HUES48 (cell line): ENCODE measurements at regions not wholly inside any gene's neighbourhood (a gene's known extent, or its start where the extent isn't known, plus 50 kb on each side); places are given as distances from the start of the nearest gene placed in this dataset.

Experiments
- H3K27ac ChIP-seq: one replicate; pipeline ENCODE4 v1.7.0; 2013; ENCODE audit warnings: low read depth, low read length, inconsistent platforms
- H3K27me3 ChIP-seq: 2 replicates; pipeline ENCODE4 v1.6.1; 2013; ENCODE audit warnings: mild to moderate bottlenecking, low read length; ENCODE audit not compliant: control insufficient read depth, insufficient read depth
- H3K36me3 ChIP-seq: 2 replicates; pipeline ENCODE4 v1.6.1; 2013; ENCODE audit warnings: low read length; ENCODE audit not compliant: control insufficient read depth, insufficient read depth
- H3K4me1 ChIP-seq: 2 replicates; pipeline ENCODE4 v1.6.1; 2013; ENCODE audit warnings: mild to moderate bottlenecking, low read length; ENCODE audit not compliant: control insufficient read depth, insufficient read depth
- H3K4me3 ChIP-seq: 2 replicates; pipeline ENCODE4 v1.5.1; 2013; ENCODE audit warnings: mild to moderate bottlenecking, low read depth, low read length
- H3K9ac ChIP-seq: 2 replicates; pipeline ENCODE4 v1.6.1; 2013; ENCODE audit warnings: mild to moderate bottlenecking, low read depth, low read length, moderate library complexity
- H3K9me3 ChIP-seq: 2 replicates; pipeline ENCODE4 v1.6.1; 2013; ENCODE audit warnings: low read length; ENCODE audit not compliant: control insufficient read depth, insufficient read depth

DNA sequence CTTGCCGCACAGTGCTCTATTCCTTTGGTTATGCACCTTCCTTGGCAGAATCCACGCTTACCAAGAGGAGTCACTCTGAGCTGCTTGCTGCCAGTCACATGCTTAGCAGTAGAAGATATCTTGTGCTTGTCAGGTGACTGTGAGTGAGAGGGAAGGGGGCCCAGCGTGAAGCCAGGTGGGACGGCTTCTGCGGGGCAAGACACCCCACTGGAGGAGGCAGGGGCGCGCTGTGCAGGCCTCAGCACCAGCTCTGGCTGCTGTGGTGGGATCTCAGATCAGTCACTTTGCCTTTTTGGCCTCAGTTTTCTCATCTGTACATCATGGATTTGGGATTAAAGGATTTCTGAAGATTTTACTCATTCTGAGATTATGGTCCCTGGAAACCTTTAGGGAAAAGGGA is 63.9 kb upstream of the B3GAT1 start:
- Histone ChIP-seq H3K36me3 (no peaks in the 10 kb centered on the region), H3K4me1 (peaks cover 20% of the 10 kb centered on the region), H3K27me3 (no peaks in the 10 kb centered on the region; the same call in 1 of the 2 replicates), H3K9ac (no peak overlapping the region), H3K9me3 (no peaks in the 10 kb centered on the region), H3K27ac (no peak overlapping the region), H3K4me3 (no peak overlapping the region)

DNA sequence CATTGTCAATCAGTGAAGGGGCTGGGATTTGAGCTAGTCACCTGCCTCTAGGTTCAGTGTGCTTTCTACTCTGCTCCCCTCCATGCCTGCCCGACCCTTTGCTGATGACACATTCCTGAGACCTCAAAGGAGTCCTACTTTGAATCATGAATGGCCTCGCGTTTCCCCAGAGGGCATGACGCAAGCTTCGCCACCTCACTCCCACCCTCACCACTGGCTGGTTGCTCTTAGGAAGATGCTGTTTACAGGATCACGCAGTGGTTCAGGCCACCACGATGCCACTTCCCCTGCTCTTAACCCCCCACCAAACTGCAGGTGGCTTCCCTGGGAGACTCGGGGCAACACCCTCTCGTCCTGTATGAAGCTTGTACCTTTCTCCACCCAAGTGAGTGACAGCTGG is 62.9 kb upstream of the B3GAT1 start:
- Histone ChIP-seq H3K4me1 (peaks cover 20% of the 10 kb centered on the region), H3K9ac (no peak overlapping the region), H3K4me3 (no peak overlapping the region), H3K9me3 (no peaks in the 10 kb centered on the region), H3K27ac (no peak overlapping the region), H3K27me3 (no peaks in the 10 kb centered on the region; the same call in 1 of the 2 replicates), H3K36me3 (no peaks in the 10 kb centered on the region)

DNA sequence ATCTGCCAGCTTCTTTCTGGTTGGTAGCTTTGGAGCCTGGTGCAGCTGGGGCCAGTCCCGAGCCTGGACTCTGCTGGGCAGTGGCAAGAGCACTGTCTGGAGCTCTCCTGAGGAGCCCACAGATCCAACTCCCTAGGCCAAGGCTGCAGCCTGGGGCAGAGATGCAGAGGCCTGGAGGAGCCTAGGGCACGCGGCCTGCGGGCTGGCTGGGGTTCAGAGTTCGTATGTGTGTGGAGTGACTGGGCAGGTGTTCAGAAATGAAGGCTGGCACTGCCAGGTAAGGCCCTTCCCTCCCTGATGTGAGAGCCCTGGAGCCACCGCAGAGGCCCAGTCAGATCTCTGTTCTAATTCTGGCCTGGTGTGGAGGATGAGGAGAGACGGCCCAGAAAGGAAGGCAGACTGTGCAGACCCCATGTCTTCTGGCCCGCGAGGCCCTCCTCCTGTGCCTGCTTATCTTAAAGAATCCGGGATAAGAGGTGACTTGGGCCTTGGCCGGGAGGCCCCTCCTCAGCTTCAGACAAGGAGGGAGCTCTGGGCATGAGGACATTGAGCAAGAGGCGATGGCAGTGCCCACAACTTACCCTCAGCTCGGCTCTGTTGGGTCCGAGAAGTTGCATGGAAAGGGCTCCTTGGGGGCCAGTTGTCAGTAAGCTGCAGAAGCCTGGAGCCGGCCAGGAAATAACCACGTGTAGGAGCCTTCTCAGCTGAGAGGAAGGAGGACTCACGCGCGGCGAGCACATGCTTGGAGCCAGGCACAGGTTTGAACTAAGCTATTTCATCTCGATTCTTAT is 62.2 kb upstream of the B3GAT1 start:
- Histone ChIP-seq H3K36me3 (no peaks in the 10 kb centered on the region), H3K27ac (no peak overlapping the region), H3K9me3 (no peaks in the 10 kb centered on the region), H3K9ac (no peak overlapping the region), H3K4me1 (peaks cover 20% of the 10 kb centered on the region), H3K4me3 (no peak overlapping the region), H3K27me3 (no peaks in the 10 kb centered on the region; the same call in 1 of the 2 replicates)

DNA sequence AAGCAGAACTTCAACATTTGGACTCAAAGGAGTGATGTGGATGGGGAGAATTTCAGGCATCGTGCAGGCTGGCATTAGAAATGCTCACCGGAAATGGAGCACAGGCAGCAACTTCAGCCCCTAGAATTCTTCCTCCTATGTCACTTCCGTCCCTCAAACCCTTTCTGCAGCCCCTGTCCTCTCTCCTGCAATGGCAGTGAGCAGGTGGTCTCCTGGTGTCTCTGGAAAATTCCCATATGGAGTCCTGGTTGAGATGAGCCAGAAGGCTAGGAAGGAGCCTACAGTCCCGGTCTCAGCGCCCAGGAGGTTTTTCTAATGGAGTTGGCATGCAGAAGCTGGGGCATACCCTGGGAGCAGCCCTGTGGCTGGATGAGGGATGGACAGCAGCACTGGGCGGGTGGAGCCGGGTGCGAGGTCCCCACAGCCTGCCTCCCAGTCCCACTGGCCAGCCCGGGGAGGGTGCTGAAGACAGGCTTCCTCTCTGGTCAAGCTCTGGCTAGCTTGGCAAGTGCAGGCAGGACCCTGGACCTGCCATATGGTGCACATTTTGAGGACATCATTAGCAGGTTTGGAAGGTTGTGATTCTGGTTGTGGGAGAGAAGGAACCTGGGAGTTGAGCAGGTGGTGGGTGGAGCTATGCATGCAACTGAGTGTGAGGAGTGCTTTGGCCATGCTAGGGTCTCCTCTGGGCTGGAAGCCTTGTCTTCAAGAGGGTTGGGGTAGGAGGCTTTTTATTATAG is 59.8 kb upstream of the B3GAT1 start:
- Histone ChIP-seq H3K4me3 (no peak overlapping the region), H3K36me3 (no peaks in the 10 kb centered on the region), H3K4me1 (peaks cover 4% of the 10 kb centered on the region), H3K27ac (no peak overlapping the region), H3K9ac (no peak overlapping the region), H3K27me3 (peaks cover 2% of the 10 kb centered on the region), H3K9me3 (no peaks in the 10 kb centered on the region)

DNA sequence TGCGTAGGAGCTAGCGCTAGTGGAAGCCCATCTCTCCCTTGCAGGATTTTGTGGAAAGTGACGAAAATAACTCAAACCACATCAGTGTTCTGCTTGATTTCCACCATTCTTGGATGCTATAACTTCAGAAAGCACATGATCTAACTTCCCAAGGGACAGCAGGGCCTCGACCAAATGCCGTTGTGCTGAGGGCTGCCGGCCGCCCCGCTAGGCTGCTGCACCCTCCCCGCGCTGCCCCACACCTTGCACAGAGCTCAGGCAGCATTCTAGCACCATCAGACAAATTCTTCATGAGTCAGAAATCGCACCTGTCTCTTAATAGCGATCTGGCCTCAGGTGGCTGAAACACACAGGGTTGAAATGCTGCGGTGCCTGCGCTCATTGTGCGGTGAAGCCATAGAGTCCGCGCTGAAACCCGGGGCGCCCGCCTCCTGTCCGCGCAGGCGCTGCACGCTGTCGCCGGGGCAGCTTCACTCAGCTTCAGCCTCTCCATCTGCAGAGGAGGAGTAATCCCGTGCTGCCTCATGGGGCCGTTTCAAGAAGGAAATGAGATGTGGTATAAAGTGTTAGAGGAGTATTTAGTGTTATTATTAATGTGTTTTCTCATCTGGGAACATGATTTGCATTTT is 59.2 kb upstream of the B3GAT1 start:
- no peak overlapping the region for H3K27ac ChIP-seq
- H3K9ac ChIP-seq: no peak overlapping the region
- H3K4me3 ChIP-seq: no peak overlapping the region
- H3K9me3 ChIP-seq: no peaks in the 10 kb centered on the region
- no peaks in the 10 kb centered on the region for H3K36me3 ChIP-seq
- H3K4me1 ChIP-seq: peaks cover under 1% of the 10 kb centered on the region; the same call in 1 of the 2 replicates
- peaks cover 8% of the 10 kb centered on the region for H3K27me3 ChIP-seq

DNA sequence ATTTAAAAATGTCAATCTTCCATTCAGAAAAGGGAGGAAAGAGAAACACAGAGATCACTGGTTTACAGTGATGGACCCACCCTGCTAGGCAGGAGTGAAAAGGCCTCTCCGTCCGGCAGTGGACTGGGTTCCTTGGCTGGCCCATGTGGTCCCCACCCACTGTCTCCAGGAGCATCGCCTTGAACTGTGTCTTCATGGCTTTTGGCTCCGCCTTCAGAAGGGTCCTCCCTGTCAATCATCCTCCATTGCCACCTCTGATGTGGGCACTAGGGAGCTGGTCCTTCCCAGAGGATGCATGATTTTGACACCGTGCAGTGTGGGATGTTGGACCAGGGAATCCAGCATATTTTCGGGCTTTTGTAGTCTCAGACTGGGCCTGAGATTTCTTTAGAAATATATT is 58.2 kb upstream of the B3GAT1 start:
- no peaks in the 10 kb centered on the region for H3K36me3 ChIP-seq
- no peaks in the 10 kb centered on the region for H3K9me3 ChIP-seq
- H3K9ac ChIP-seq: no peak overlapping the region
- no peak overlapping the region for H3K4me3 ChIP-seq
- H3K27ac ChIP-seq: no peak overlapping the region
- H3K4me1 ChIP-seq: peaks cover 6% of the 10 kb centered on the region; the same call in 1 of the 2 replicates
- peaks cover 11% of the 10 kb centered on the region for H3K27me3 ChIP-seq

DNA sequence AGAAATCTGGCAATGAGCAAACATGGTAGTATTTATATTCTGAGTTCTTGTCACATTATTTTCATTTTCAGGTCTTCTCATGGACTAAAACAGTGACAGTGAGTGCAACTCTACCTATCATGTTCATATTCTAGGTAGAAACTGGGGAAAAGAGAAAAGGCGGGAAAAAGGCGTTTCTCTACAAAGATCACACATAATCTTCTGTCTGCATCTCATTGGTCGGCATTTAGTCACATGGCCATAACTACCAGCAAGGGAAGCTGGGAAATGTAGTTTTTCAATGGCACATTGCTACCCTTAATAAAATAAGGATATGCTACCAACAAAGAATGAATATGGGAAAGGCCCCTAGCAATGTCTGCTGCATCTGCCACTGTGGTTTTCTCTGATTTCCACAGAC is 57.6 kb upstream of the B3GAT1 start:
- Histone ChIP-seq H3K9me3 (no peaks in the 10 kb centered on the region), H3K4me1 (peaks cover 6% of the 10 kb centered on the region; the same call in 1 of the 2 replicates), H3K4me3 (no peak overlapping the region), H3K27me3 (peaks cover 11% of the 10 kb centered on the region), H3K36me3 (no peaks in the 10 kb centered on the region), H3K27ac (no peak overlapping the region), H3K9ac (no peak overlapping the region)

DNA sequence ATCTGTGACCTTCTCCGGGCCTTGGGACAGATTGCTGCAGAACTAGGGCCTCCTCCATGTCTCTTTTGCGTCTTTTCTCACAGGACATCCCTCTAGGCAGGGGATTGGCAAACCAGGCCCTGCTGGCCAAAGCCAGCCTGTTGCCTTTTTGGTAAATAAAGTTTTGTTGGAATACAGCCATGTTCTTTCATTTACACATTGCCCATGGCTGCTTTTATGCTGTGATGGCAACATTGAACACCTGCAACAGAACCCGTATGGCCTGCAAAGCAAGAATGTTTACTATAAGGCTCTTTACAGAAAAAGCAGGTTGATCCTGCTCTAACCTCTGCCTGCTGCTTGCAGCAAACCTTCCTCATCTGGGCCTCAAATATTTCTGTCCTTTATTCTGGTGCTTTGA is 56.8 kb upstream of the B3GAT1 start:
- H3K9ac ChIP-seq: no peak overlapping the region
- H3K4me3 ChIP-seq: no peak overlapping the region
- no peak overlapping the region for H3K27ac ChIP-seq
- peaks cover 13% of the 10 kb centered on the region; the same call in 1 of the 2 replicates for H3K4me1 ChIP-seq
- peaks cover 11% of the 10 kb centered on the region for H3K27me3 ChIP-seq
- no peaks in the 10 kb centered on the region for H3K9me3 ChIP-seq
- H3K36me3 ChIP-seq: no peaks in the 10 kb centered on the region

DNA sequence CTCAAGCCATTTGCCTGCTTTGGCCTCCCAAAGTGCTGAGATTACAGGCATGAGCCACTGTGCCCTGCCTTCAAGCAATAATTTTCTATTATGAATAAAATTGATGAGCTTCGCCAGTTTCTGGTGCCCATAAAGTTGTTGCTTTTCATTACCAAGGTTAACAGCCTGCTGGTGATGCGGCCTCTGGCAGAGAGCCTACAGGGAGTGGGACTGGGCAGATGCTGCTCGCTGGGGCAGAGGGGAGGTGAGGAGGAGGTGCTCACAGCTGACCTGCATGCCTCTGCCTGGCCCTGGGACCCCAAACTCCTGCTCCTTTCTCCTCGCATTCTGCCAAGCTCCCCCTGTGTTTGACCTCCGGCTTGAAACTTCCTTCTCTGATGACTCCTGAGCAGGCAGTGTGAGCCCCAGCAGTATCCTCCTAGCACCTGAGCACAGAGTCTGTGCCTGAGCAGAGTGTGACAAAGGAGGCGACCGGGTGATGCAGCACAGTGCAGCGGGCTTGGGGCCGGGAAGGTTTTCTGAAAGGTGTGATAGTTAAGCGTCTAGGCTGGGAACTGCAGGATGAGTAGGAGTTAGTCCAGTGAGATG is 56.1 kb upstream of the B3GAT1 start:
- H3K9ac ChIP-seq: no peak overlapping the region
- peaks cover 15% of the 10 kb centered on the region; the same call in 1 of the 2 replicates for H3K4me1 ChIP-seq
- peaks cover 11% of the 10 kb centered on the region for H3K27me3 ChIP-seq
- H3K36me3 ChIP-seq: no peaks in the 10 kb centered on the region
- no peak overlapping the region for H3K4me3 ChIP-seq
- H3K9me3 ChIP-seq: no peaks in the 10 kb centered on the region
- H3K27ac ChIP-seq: no peak overlapping the region

DNA sequence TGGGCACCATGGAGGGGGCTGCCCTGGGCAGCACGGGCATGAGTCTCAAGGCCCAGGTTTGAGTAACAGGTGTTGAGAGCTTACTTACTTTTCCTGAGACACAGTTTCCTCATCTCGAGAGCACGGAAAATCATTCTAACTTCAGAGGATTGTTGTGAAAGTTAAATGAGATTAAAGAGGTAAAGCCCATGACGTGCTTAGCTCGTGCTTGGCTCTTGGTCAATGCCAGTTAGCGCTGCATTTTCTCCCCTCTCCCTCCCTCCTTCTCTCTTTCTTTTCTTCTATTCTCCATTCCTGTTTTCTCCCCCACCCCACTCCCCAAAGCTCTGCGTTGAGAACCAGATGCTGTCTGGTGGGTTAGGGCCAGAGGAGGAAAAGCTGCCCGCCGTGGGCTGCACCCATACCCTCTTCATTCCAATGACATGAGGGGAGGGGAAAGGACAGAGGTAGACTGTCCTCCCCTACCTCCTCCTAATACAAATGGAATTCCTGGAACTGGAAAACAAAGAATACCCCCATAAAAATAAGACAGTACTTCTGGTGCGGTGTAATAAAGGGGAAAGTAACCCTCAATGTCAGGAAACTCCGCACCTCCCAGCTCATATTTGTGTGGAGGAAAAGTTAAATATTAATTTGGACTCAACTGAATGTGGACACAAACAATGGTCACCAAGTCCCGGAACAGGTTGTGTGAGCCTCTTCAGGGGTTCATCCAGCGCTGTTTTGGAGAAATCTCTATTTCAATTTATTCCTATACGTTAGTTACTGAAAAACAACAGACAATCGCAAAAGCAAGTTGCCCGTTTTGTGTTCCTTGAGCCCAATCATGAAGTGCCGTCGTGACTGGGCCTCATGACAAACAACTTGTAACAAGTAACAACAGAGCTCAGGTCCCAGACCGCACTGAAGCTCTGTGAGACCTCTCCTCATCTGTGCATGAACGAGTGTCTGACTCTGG is 54.8 kb upstream of the B3GAT1 start:
- Histone ChIP-seq H3K9ac (no peak overlapping the region), H3K9me3 (no peaks in the 10 kb centered on the region), H3K36me3 (no peaks in the 10 kb centered on the region), H3K27me3 (peaks cover 11% of the 10 kb centered on the region), H3K27ac (no peak overlapping the region), H3K4me3 (no peak overlapping the region), H3K4me1 (peaks cover 15% of the 10 kb centered on the region; the same call in 1 of the 2 replicates)
